PC-3 (cell line): ENCODE measurements at regions not wholly inside any gene's neighbourhood (a gene's known extent, or its start where the extent isn't known, plus 50 kb on each side); places are given as distances from the start of the nearest gene placed in this dataset.

ENCODE experiments used
- CTCF ChIP-seq: fragments of 300-600 bp; sonication (generic); conservative IDR thresholded peaks from 2 replicates; pipeline ENCODE4 v1.5.1; 2017; ENCODE audit warnings: antibody characterized with exemption, low read depth, mild to moderate bottlenecking, low read length
- EZH2 ChIP-seq: fragments of 300-600 bp; sonication (generic); IDR thresholded peaks from one replicate; pipeline ENCODE4 v1.6.1; 2017; ENCODE audit warnings: antibody characterized with exemption, mild to moderate bottlenecking, low read length; ENCODE audit not compliant: unreplicated experiment
- EZH2phosphoT487 ChIP-seq: fragments of 300-600 bp; sonication (generic); IDR thresholded peaks from 2 replicates; pipeline ENCODE4 v1.6.1; 2018; ENCODE audit warnings: mild to moderate bottlenecking, antibody characterized with exemption, low read length, borderline replicate concordance

- TF ChIP-seq CTCF (no peak), EZH2 (no peak), EZH2phosphoT487 (no peak)
These were observed 94.4 kb upstream of the CPHXL start for GRCh38 chr16:75820672-75821071.
